NT2/D1 (cell line): ENCODE measurements at regions not wholly inside any gene's neighbourhood (a gene's known extent, or its start where the extent isn't known, plus 50 kb on each side); places are given as distances from the start of the nearest gene placed in this dataset.

ENCODE experiments used
- SUZ12 ChIP-seq: IDR thresholded peaks from 2 replicates; pipeline ENCODE4 v1.6.1; 2011; ENCODE audit not compliant: insufficient read length, insufficient read depth; ENCODE audit errors: extremely low read depth
- YY1 ChIP-seq: IDR thresholded peaks from 2 replicates; pipeline ENCODE4 v1.6.1; 2011; ENCODE audit not compliant: insufficient read length, insufficient read depth
- ZNF274 ChIP-seq: IDR thresholded peaks from 2 replicates; pipeline ENCODE4 v1.6.1; 2011; ENCODE audit warnings: mild to moderate bottlenecking, low read depth, low read length

DNA sequence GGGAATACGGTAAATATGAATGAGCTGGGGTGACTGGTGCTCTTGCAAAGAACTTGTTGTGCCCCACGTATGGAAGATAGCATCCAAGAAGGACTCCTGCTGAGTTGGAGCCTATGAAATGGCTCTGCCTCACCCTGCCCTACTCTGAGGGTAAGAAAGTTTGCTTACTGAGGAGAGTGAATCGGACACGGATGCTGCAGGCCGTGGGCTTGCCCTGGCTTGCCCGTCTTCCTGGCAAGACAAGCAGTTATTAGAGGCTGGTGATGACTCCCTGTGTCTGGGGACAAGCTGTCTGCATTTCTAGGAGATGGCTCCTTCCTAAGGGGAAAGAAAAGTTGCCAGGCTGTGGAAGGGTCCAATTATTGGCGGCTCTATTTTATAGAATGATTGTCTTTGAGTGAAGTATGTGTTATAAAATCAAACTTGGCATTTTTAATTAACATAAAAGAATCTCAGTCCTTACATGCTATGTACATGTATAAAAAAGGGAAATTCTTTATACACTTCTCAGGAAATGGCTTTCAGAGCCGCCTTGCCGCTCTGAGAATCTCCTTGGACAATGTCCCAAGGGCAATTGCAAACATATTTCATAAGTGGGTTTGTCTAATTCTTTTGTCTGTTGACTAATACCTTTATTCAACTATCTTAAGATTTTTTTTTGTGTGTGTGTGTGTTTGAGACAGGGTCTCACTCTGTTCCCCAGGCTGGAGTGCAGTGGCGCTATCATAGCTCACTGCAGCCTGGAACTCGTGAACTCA, 64.6 kb downstream of the CYP26A1 start:
- TF ChIP-seq YY1, result no peak
- no peak for TF ChIP-seq ZNF274
- no peak for TF ChIP-seq SUZ12
